Suprapubic skin (tissue), 4 donors: ENCODE measurements at regions not wholly inside any gene's neighbourhood (a gene's known extent, or its start where the extent isn't known, plus 50 kb on each side); places are given as distances from the start of the nearest gene placed in this dataset.

Experiments used
- DNase-seq, 2 donors: peaks; one replicate each; pipeline ENCODE4 v3.0.0-alpha.2; 2019; ENCODE audit warnings: low spot score in 2 of 2
- H3K27ac ChIP-seq: fragments of 200-600 bp; sonication (generic); one replicate; pipeline ENCODE4 v1.5.1; 2019
- H3K27me3 ChIP-seq: fragments of 200-600 bp; sonication (generic); one replicate; pipeline ENCODE4 v1.5.1; 2019
- H3K36me3 ChIP-seq: fragments of 200-600 bp; sonication (generic); one replicate; pipeline ENCODE4 v1.5.1; 2019
- H3K4me1 ChIP-seq: fragments of 200-600 bp; sonication (generic); one replicate; pipeline ENCODE4 v1.5.1; 2019
- H3K4me3 ChIP-seq: fragments of 200-600 bp; sonication (generic); one replicate; pipeline ENCODE4 v1.5.1; 2019; ENCODE audit warnings: mild to moderate bottlenecking
- H3K9me3 ChIP-seq: fragments of 200-600 bp; sonication (generic); one replicate; pipeline ENCODE4 v1.5.1; 2019
- EP300 ChIP-seq: sonication (generic); formaldehyde crosslinking; IDR thresholded peaks from one replicate; pipeline ENCODE4 v1.6.1; 2017; ENCODE audit warnings: antibody characterized with exemption
- POLR2A ChIP-seq, 2 donors: fragments of 450-650 bp; IDR thresholded peaks; one replicate each; pipeline ENCODE4 v1.6.1; 2017; ENCODE audit warnings: antibody characterized with exemption in 2 of 2, mild to moderate bottlenecking in 2 of 2, moderate library complexity in 2 of 2
- POLR2AphosphoS5 ChIP-seq, 3 donors: sonication (generic); formaldehyde crosslinking; IDR thresholded peaks; one replicate each; pipeline ENCODE4 v1.6.1; 2017; ENCODE audit warnings: antibody characterized with exemption in 3 of 3
- WGBS: methylation state at CpG from one replicate; pipeline ENCODE4 v1.1.5; 2018; 5-methylcytosine and 5-hydroxymethylcytosine counted together
- TF ChIP-seq, protein P1 (sequence below), 2 donors: fragments of 200-600 bp in 1 of 2; fragments of 450-650 bp in 1 of 2; sonication (generic) in 1 of 2; IDR thresholded peaks; one replicate each; pipeline ENCODE4 v1.5.1; 2016 to 2019; ENCODE audit warnings: antibody characterized with exemption in 2 of 2, mild to moderate bottlenecking in 1 of 2, moderate library complexity in 1 of 2

DNA sequence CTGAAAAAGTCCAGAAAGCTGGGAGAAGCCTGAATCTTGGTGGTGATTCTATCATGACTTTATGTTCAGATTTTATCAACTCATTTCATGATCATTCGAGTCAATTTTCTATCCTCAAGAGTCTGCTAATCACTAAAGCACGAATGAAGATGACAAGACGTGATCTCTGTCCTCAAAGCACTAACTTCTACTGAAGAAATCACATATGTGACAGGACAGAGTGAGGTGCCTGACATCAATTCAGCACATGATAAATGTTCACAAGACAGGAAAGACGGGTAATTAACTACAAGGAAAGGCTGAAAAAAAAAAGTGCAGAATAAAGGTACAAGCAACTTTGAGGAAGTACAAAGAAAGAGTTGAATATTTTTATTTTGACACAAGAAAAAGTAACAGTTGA lies 487.1 kb downstream of the EFNB2 start:
- 49% methylated on average over 4 of the region's 4 CpGs for WGBS
- Histone ChIP-seq H3K27ac (no peak overlapping the region), H3K27me3 (no peaks in the 10 kb centered on the region), H3K9me3 (no peaks in the 10 kb centered on the region), H3K36me3 (no peaks in the 10 kb centered on the region), H3K4me3 (no peak overlapping the region), H3K4me1 (no peaks in the 10 kb centered on the region)
- TF ChIP-seq POLR2A (IDR thresholded peaks at IDR 0.05) = no peak
- DNase-seq = no peak

DNA sequence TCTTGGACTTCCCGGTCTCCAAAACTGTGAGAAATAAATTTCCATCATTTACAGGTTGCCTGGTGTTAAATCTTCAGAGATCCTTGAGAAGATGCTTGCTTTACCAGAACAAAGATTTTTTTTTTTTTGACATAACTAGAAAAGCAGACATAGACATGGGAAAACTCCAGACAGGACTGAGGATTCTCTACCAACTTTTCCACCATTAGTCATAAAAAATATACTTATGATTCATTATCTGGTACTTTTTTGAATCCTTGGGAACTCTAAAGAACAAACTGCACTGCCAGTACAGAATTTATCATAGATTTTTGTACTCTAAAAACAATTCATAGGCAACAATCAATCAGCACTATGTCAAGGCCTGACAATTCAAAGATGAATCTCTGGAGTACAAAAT lies 487.6 kb downstream of the EFNB2 start:
- 87% methylated on average over 1 of the region's 1 CpG for WGBS
- DNase-seq = no peak
- Histone ChIP-seq H3K36me3 (no peaks in the 10 kb centered on the region), H3K9me3 (no peaks in the 10 kb centered on the region), H3K4me3 (no peak overlapping the region), H3K4me1 (no peaks in the 10 kb centered on the region), H3K27me3 (no peaks in the 10 kb centered on the region), H3K27ac (no peak overlapping the region)
- TF ChIP-seq POLR2AphosphoS5 (IDR thresholded peaks at IDR 0.05) = no peak
- TF ChIP-seq POLR2A (IDR thresholded peaks at IDR 0.05) = no peak
- no peak for TF ChIP-seq EP300
- TF ChIP-seq, protein P1, sequence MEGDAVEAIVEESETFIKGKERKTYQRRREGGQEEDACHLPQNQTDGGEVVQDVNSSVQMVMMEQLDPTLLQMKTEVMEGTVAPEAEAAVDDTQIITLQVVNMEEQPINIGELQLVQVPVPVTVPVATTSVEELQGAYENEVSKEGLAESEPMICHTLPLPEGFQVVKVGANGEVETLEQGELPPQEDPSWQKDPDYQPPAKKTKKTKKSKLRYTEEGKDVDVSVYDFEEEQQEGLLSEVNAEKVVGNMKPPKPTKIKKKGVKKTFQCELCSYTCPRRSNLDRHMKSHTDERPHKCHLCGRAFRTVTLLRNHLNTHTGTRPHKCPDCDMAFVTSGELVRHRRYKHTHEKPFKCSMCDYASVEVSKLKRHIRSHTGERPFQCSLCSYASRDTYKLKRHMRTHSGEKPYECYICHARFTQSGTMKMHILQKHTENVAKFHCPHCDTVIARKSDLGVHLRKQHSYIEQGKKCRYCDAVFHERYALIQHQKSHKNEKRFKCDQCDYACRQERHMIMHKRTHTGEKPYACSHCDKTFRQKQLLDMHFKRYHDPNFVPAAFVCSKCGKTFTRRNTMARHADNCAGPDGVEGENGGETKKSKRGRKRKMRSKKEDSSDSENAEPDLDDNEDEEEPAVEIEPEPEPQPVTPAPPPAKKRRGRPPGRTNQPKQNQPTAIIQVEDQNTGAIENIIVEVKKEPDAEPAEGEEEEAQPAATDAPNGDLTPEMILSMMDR (IDR thresholded peaks at IDR 0.05) = no peak

DNA sequence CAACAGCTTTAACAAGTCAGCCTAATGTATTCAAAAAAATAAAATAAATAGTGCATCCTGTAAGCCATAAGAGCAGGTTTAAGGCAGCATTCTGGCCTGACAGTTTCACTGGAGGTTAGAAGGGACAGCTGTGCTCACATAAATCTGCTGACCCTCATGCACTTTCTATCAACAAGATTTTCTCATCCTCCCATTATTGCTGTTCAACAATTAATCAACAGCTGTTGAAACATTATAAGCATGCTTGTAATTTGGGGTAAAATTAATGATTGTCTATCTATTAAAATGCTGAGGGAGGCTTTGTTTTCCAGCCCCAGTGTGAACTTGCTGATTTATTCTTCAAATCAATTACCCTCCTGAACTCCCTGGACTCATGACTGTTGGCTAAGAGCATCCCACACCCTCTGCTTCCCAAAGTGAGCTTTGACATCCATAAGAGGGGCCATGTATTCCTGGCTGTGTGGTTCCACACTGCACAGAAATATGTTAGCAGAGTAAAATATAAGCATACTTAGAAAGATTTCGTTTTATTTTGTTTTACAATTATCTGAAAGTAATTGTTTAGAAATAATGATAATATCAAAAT lies 492.4 kb downstream of the EFNB2 start:
- TF ChIP-seq POLR2A (IDR thresholded peaks at IDR 0.05) (no peak), POLR2AphosphoS5 (IDR thresholded peaks at IDR 0.05) (no peak), EP300 (no peak)
- TF ChIP-seq, protein P1 (IDR thresholded peaks at IDR 0.05) = no peak
- H3K9me3 ChIP-seq = no peaks in the 10 kb centered on the region
- DNase-seq = no peak
- no peaks in the 10 kb centered on the region for H3K4me1 ChIP-seq
- no peaks in the 10 kb centered on the region for H3K36me3 ChIP-seq
- H3K27me3 ChIP-seq = no peaks in the 10 kb centered on the region
- H3K4me3 ChIP-seq = no peak overlapping the region
- no peak overlapping the region for H3K27ac ChIP-seq
- 70% methylated on average over 1 of the region's 1 CpG for WGBS

GRCh38 chr13:106041445-106041844 lies 494.0 kb downstream of the EFNB2 start:
- no peak overlapping the region for H3K27ac ChIP-seq
- no peak for TF ChIP-seq EP300
- no peak for TF ChIP-seq POLR2A (IDR thresholded peaks at IDR 0.05)
- TF ChIP-seq, protein P1 (IDR thresholded peaks at IDR 0.05) = no peak
- TF ChIP-seq POLR2AphosphoS5 (IDR thresholded peaks at IDR 0.05) = no peak
- no peaks in the 10 kb centered on the region for H3K36me3 ChIP-seq
- H3K27me3 ChIP-seq = no peaks in the 10 kb centered on the region
- no peaks in the 10 kb centered on the region for H3K4me1 ChIP-seq
- WGBS = 96% methylated on average over 3 of the region's 3 CpGs
- no peaks in the 10 kb centered on the region for H3K9me3 ChIP-seq
- no peak for DNase-seq
- no peak overlapping the region for H3K4me3 ChIP-seq

DNA sequence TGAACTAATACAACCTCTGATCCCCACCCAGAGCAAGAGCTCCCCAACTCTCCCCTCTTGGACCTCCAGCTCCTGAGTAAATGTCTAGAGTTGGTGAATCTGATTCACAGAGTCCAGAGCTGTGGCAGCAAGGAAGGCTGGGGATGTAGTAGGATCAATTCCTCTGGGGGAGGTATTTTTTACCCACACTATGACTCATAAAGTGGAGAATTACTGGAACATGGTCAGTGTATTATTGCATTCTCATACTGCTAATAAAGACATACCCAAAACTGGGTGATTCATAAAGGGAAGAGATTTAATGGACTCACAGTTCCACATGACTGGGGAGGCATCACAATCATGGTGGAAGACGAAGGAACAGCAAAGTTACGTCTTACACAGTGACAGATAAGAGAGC lies 496.7 kb downstream of the EFNB2 start:
- H3K4me1 ChIP-seq = peaks cover 10% of the 10 kb centered on the region
- no peaks in the 10 kb centered on the region for H3K36me3 ChIP-seq
- no peaks in the 10 kb centered on the region for H3K27me3 ChIP-seq
- no peak overlapping the region for H3K27ac ChIP-seq
- H3K4me3 ChIP-seq = no peak overlapping the region
- no peak for TF ChIP-seq POLR2A (IDR thresholded peaks at IDR 0.05)
- no peak for TF ChIP-seq POLR2AphosphoS5 (IDR thresholded peaks at IDR 0.05)
- TF ChIP-seq EP300 = no peak
- TF ChIP-seq, protein P1 (IDR thresholded peaks at IDR 0.05) = no peak
- H3K9me3 ChIP-seq = no peaks in the 10 kb centered on the region
- 97% methylated on average over 2 of the region's 2 CpGs for WGBS
- no peak for DNase-seq

GRCh38 chr13:106036870-106037269 lies 498.6 kb downstream of the EFNB2 start:
- no peak overlapping the region for H3K27ac ChIP-seq
- no peaks in the 10 kb centered on the region for H3K9me3 ChIP-seq
- no peaks in the 10 kb centered on the region for H3K36me3 ChIP-seq
- TF ChIP-seq, protein P1 (IDR thresholded peaks at IDR 0.05) = no peak
- TF ChIP-seq POLR2A (IDR thresholded peaks at IDR 0.05) (no peak), POLR2AphosphoS5 (IDR thresholded peaks at IDR 0.05) (no peak), EP300 (no peak)
- H3K4me1 ChIP-seq = peaks cover 11% of the 10 kb centered on the region
- DNase-seq = no peak
- WGBS = 87% methylated on average over 6 of the region's 6 CpGs
- no peaks in the 10 kb centered on the region for H3K27me3 ChIP-seq
- no peak overlapping the region for H3K4me3 ChIP-seq
